H54 (cell line): ENCODE measurements at regions not wholly inside any gene's neighbourhood (a gene's known extent, or its start where the extent isn't known, plus 50 kb on each side); places are given as distances from the start of the nearest gene placed in this dataset.
A peak's percentile ranks its signal among the peaks of the same experiment; 100 is the strongest.
"Not testable (repeated sequence)": the region's sequence is repeated elsewhere in the genome, so short reads cannot be mapped to it uniquely, and the experiment has no call there.

Source experiments
- DNase-seq: peaks from one replicate; pipeline ENCODE4 v3.0.0; 2011; ENCODE audit warnings: low spot score, mixed read lengths; ENCODE audit not compliant: insufficient read length
- FAIRE-seq: peaks from 3 replicates; lab custom pipeline; 2011; peaks lifted over from hg19 to GRCh38; lab: Jason Lieb, UNC
- POLR2A ChIP-seq: IDR thresholded peaks from 2 replicates; pipeline ENCODE4 v1.6.1; 2011; ENCODE audit warnings: low read depth, mild to moderate bottlenecking, low read length

DNA sequence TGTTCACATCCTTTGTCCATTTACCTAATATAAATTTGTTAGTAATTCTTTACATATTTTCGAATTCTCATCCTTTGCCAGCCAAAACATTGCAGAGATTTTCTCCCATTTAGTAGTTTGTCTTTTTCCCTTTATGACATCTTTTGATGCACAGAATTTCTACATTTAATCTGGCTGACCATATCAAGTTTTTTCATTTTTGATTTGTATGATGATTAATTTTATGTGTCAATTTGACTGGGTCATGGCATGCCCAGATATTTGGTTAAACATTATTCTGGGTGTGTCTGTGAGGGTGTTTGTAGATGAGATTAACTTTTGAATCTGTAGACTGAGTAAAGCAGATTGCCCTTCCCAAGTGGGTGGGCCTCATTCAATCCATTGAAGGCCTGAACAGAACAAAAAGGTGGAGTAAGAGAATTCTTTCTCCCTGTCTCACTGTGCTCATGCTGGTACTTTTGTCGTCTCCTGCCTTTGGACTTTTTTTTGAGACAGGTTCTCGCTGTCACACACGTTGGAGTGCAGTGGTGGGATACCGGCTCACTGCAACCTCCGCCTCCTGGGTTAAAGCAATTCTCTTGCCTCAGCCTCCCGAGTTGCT lies 72.1 kb upstream of the EPB41L1 start:
- DNase-seq (no peak), FAIRE-seq (no peak)
- TF ChIP-seq POLR2A = no peak

- DNase-seq, FAIRE-seq: not testable (repeated sequence)
Measured at GRCh38 chr20:36083200-36083599, 71.3 kb upstream of the EPB41L1 start.

DNA sequence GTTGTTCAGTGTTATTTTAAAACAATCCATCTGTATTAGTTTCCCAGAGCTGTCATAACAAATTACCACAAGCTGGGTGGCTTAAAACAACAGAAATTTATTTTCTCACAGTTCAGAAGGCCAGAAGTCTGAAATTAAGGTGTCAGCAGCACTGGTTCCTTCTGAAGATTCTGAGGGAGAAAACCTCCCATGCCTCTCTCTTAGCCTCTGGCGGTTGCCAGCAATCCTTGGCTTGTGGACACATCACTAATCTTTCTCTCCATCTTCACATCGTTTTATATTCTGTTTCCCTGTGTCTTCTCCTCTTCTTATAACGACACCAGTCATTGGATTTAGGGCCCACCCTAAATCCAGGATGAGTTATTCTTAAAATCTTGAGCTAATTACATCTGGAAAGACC lies 70.2 kb upstream of the EPB41L1 start:
- no peak for DNase-seq
- no peak for FAIRE-seq
- TF ChIP-seq POLR2A = no peak

GRCh38 chr20:36084897-36085613 lies 69.5 kb upstream of the EPB41L1 start:
- no peak for TF ChIP-seq POLR2A
- DNase-seq (no peak), FAIRE-seq (peak; percentile 11)

DNA sequence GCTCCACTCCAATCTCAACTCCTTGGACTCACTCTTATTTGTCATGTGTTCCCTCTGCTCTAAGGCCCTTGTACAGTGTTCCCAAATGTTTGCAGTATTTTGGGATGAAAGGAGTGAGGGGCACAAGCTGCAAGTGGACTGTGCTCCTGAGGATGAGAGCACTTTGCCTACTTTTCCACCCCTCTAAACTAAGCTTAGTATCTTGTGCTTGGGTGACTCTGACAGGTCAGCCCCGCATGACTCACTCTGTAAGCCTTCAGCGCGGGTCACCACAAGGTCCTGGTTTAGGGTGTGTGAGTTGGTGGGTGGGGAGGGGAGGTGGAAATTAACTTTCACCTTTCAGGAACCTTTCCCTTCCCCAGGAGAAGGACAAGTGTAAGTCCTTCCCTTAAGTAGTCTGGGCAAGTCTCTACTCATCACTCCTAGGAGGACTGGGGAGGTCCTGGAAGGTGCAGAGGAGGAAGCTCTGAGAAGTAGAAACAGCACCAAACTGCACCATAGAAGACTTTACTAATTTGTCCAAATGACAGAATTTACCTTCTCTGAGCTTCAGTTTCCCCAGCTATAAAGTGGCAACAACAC lies 68.8 kb upstream of the EPB41L1 start:
- TF ChIP-seq POLR2A = no peak
- no peak for DNase-seq
- peak; percentile 65 for FAIRE-seq

GRCh38 chr20:36086767-36087166 lies 67.8 kb upstream of the EPB41L1 start:
- TF ChIP-seq POLR2A = no peak
- FAIRE-seq (no peak), DNase-seq (no peak)

DNA sequence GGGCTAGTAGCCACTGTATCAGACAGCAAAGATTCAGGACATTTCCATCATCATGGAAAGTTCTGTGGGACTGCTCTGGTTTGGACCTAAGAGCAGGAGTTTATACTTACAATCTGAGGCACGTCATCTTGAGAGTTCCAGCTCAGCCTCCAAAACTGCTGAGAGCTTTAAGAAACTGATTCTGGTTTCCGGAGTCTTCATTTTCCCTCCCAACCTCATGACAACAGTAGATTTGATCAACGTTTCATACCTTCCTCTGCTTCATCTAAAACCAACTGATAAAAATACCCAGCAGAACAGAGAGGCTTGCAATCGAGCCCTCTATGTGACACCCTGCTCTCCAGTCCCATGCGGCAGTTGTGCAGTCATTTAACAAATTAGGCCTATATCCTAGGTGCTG lies 64.3 kb upstream of the EPB41L1 start:
- no peak for FAIRE-seq
- TF ChIP-seq POLR2A = no peak
- DNase-seq = no peak

GRCh38 chr20:36091561-36092397 lies 62.8 kb upstream of the EPB41L1 start:
- DNase-seq = no peak
- no peak for TF ChIP-seq POLR2A
- no peak for FAIRE-seq

GRCh38 chr20:36092398-36093024 lies 62.0 kb upstream of the EPB41L1 start:
- no peak for DNase-seq
- FAIRE-seq = no peak
- TF ChIP-seq POLR2A = no peak

GRCh38 chr20:36093025-36093803 lies 61.3 kb upstream of the EPB41L1 start:
- no peak for DNase-seq
- 0 out of 2 replicates have a peak, but pooled peaks have one; percentile 8 for TF ChIP-seq POLR2A
- FAIRE-seq = no peak

- TF ChIP-seq POLR2A = no peak
- DNase-seq (no peak), FAIRE-seq (no peak)
Measured at GRCh38 chr20:36093804-36094145, 60.8 kb upstream of the EPB41L1 start.

- FAIRE-seq (no peak), DNase-seq (no peak)
- TF ChIP-seq POLR2A = no peak
Measured at GRCh38 chr20:36094497-36094896, 60.0 kb upstream of the EPB41L1 start.

- no peak for TF ChIP-seq POLR2A
- DNase-seq (no peak), FAIRE-seq (no peak)
Measured at GRCh38 chr20:36096435-36096834, 58.1 kb upstream of the EPB41L1 start.
